Gastrocnemius medialis (tissue), 4 donors: ENCODE measurements at regions not wholly inside any gene's neighbourhood (a gene's known extent, or its start where the extent isn't known, plus 50 kb on each side); places are given as distances from the start of the nearest gene placed in this dataset.
A peak's percentile ranks its signal among the peaks of the same experiment; 100 is the strongest.

ENCODE experiments used
- ATAC-seq, 2 donors: fragments of 150-250 bp; one replicate each; pipeline ENCODE4 v1.9.1; 2016
- DNase-seq, 2 donors: peaks; one replicate each; pipeline ENCODE4 v3.0.0-alpha.2; 2019
- H3K27ac ChIP-seq, 4 donors: fragments of 200-600 bp; sonication (generic); 1 replicate in 1 of 4; 2 replicates in 3 of 4; pipeline ENCODE4 v1.5.1; 2016 to 2018; ENCODE audit warnings: mild to moderate bottlenecking in 2 of 4, moderate library complexity in 1 of 4
- H3K27me3 ChIP-seq, 3 donors: fragments of 200-600 bp; sonication (generic) in 2 of 3; 1 replicate in 1 of 3; 2 replicates in 2 of 3; pipeline versions ENCODE4 v1.5.1 to v1.6.0; 2016 to 2019; ENCODE audit warnings: mild to moderate bottlenecking in 1 of 3, moderate library complexity in 1 of 3
- H3K36me3 ChIP-seq, 2 donors: fragments of 200-600 bp; sonication (generic) in 1 of 2; one replicate each; pipeline ENCODE4 v1.5.1; 2017 to 2018
- H3K4me1 ChIP-seq, 2 donors: fragments of 200-600 bp; sonication (generic) in 1 of 2; one replicate each; pipeline ENCODE4 v1.5.1; 2016 to 2017; ENCODE audit warnings: mild to moderate bottlenecking in 2 of 2
- H3K4me3 ChIP-seq, 4 donors: fragments of 200-600 bp; sonication (generic) in 3 of 4; 1 replicate in 1 of 4; 2 replicates in 3 of 4; pipeline ENCODE4 v1.5.1; 2016 to 2019; ENCODE audit warnings: mild to moderate bottlenecking in 2 of 4
- H3K9me3 ChIP-seq, 3 donors: fragments of 200-600 bp; sonication (generic) in 2 of 3; 1 replicate in 1 of 3; 2 replicates in 2 of 3; pipeline ENCODE4 v1.5.1; 2016 to 2019
- POLR2A ChIP-seq, 2 donors: fragments of 450-650 bp; IDR thresholded peaks; one replicate each; pipeline ENCODE4 v1.6.1; 2017; ENCODE audit warnings: antibody characterized with exemption in 2 of 2, mild to moderate bottlenecking in 2 of 2, moderate library complexity in 2 of 2
- in situ Hi-C, 4 donors: fragments of 200-750 bp; cut with MboI; loops; one replicate each; pipeline versions ENCODE4 v1.15.0 to v1.8.0; 2017; ENCODE audit warnings: low sequenced_read_pairs in 4 of 4
- intact Hi-C: fragments of 100-400 bp; cut with DNase I; formaldehyde crosslinking; loops from one replicate; pipeline ENCODE4 v1.15.1; 2023; ENCODE audit warnings: low total_unique reads
- TF ChIP-seq, protein P1 (sequence below), 5 experiments: fragments of 450-650 bp in 3 of 5; fragments of 200-600 bp in 2 of 5; sonication (generic) in 2 of 5; IDR thresholded peaks in 4 of 5; conservative IDR thresholded peaks in 1 of 5; 1 replicate in 4 of 5; 2 replicates in 1 of 5; pipeline ENCODE4 v1.5.1; 2016 to 2019; ENCODE audit warnings: antibody characterized with exemption in 5 of 5, mild to moderate bottlenecking in 3 of 5, moderate library complexity in 3 of 5

DNA sequence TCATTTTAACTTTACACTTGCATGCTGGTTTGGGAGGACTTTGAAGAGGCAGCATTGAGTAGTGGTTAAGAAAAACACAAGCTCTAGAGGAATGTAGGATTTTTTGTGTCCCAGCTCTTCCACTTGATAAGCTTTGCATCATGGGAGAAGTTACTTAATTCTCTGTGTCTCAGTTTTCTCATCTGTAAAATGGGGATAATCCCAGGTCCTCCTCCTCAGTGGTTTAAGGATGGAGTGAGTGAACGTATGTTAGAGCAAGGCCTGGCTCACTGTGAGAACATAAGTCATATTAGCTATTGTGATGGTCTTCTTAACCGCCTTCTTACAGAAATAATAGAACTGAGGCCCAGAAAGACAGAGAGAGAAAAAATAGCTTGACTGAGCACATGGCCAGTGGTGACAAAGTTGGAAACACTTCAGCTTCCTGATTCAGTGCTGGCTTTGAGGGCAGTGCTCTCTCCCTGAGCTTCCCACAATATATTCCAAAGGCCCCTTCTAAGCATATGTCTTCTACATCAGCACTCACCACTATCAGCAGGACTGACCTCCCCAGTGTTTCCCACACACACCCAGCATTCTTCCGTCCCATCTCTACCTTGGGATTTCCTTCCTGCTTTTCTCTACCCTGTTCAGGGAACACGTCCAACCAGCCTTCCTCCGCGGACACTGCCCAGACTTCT, 214.9 kb upstream of the TNP1 start:
- Histone ChIP-seq H3K27ac (peak overlapping the region; percentile 31 to 60 (median 48)), H3K4me3 (no peak overlapping the region), H3K27me3 (no peaks in the 10 kb centered on the region), H3K36me3 (no peaks in the 10 kb centered on the region), H3K4me1 (peaks cover 12 to 21% of the 10 kb centered on the region in 2 donors), H3K9me3 (no peaks in the 10 kb centered on the region)
- TF ChIP-seq, protein P1, sequence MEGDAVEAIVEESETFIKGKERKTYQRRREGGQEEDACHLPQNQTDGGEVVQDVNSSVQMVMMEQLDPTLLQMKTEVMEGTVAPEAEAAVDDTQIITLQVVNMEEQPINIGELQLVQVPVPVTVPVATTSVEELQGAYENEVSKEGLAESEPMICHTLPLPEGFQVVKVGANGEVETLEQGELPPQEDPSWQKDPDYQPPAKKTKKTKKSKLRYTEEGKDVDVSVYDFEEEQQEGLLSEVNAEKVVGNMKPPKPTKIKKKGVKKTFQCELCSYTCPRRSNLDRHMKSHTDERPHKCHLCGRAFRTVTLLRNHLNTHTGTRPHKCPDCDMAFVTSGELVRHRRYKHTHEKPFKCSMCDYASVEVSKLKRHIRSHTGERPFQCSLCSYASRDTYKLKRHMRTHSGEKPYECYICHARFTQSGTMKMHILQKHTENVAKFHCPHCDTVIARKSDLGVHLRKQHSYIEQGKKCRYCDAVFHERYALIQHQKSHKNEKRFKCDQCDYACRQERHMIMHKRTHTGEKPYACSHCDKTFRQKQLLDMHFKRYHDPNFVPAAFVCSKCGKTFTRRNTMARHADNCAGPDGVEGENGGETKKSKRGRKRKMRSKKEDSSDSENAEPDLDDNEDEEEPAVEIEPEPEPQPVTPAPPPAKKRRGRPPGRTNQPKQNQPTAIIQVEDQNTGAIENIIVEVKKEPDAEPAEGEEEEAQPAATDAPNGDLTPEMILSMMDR (IDR thresholded peaks at IDR 0.05 in 4 of 5, conservative IDR thresholded peaks at IDR 0.05 in 1 of 5): no peak
- no peak for TF ChIP-seq POLR2A (IDR thresholded peaks at IDR 0.05)
- in situ Hi-C loops: no loop called here
- DNase-seq: no peak
- intact Hi-C loops: no loop called here
- no peak for ATAC-seq

DNA sequence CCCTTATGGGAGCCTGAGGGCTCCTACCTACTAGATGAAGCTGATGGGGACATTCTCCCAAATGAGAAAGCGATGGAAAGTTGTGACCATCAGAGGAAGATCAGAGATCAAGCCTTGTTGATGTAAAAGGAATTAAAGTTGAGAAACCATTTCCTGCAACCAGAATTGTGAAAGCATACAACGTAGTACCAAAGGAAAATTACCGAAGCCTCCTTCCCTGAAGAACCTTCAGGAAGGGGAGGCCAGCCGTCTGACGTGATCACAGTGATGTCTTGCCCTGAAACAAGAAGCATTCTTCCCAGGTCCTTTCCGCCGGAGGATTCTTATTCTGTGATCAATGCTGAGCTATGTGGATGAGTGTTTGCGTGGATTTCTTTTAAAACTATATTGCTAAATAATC, 211.6 kb upstream of the TNP1 start:
- Histone ChIP-seq H3K27ac (no peak overlapping the region), H3K9me3 (no peaks in the 10 kb centered on the region), H3K27me3 (no peaks in the 10 kb centered on the region), H3K4me1 (peaks cover 9 to 12% of the 10 kb centered on the region in 2 donors), H3K36me3 (no peaks in the 10 kb centered on the region), H3K4me3 (no peak overlapping the region)
- TF ChIP-seq, protein P1 (IDR thresholded peaks at IDR 0.05 in 4 of 5, conservative IDR thresholded peaks at IDR 0.05 in 1 of 5): no peak
- TF ChIP-seq POLR2A (IDR thresholded peaks at IDR 0.05): no peak
- DNase-seq: no peak
- in situ Hi-C loops: no loop called here
- intact Hi-C loops: no loop called here
- ATAC-seq: no peak

DNA sequence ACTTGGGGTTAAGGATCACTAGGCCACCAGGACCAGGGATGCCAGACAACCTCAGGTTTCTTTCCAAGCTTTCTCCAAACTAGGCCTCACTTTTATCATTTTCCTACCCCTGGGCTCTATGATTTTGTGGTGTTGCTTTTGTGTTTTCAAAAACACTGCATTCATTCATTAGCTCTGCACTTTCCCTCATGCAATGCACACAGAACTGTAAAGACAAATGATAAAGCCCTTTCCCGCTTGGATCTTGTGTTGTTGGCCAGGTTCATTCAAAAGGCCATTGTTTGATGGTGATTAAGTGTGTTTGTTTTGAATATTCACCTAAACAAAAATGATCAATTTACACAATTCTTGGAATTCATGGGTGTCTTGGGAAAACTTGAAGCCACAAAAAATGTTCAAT, 210.7 kb upstream of the TNP1 start:
- TF ChIP-seq POLR2A (IDR thresholded peaks at IDR 0.05): no peak
- TF ChIP-seq, protein P1 (IDR thresholded peaks at IDR 0.05 in 4 of 5, conservative IDR thresholded peaks at IDR 0.05 in 1 of 5): no peak
- ATAC-seq: no peak
- H3K4me1 ChIP-seq: peaks cover 7 to 8% of the 10 kb centered on the region in 2 donors
- H3K9me3 ChIP-seq: no peaks in the 10 kb centered on the region
- DNase-seq: no peak
- no peaks in the 10 kb centered on the region for H3K27me3 ChIP-seq
- intact Hi-C loops: no loop called here
- H3K27ac ChIP-seq: no peak overlapping the region
- in situ Hi-C loops: no loop called here
- H3K4me3 ChIP-seq: no peak overlapping the region
- no peaks in the 10 kb centered on the region for H3K36me3 ChIP-seq

DNA sequence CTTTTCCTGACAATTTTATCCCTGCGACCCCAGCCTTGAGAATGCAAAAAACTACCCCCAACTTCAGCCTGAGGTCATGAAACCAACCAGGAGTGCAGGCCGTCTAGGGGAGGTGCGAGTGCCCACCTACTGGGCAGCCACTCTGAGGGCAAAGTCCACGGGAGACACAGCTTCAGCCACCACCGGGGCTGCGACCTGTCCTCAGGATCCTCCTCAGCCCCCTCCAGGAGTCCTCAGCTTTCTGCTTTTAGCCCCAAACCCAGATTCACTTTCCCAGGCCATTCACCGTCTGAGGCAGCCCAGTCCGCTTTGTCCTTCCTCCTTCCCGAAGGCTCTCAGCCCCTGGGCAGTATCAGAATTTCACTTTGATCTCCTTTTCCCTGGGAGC, 210.2 kb upstream of the TNP1 start:
- H3K36me3 ChIP-seq: no peaks in the 10 kb centered on the region
- ATAC-seq: no peak
- H3K4me3 ChIP-seq: no peak overlapping the region
- intact Hi-C loops (no loop called here), in situ Hi-C loops (no loop called here)
- H3K27ac ChIP-seq: no peak overlapping the region
- no peaks in the 10 kb centered on the region for H3K27me3 ChIP-seq
- peaks cover 3 to 4% of the 10 kb centered on the region in 2 donors for H3K4me1 ChIP-seq
- H3K9me3 ChIP-seq: no peaks in the 10 kb centered on the region
- DNase-seq: no peak
- TF ChIP-seq POLR2A (IDR thresholded peaks at IDR 0.05): no peak
- TF ChIP-seq, protein P1 (IDR thresholded peaks at IDR 0.05 in 4 of 5, conservative IDR thresholded peaks at IDR 0.05 in 1 of 5): no peak
